GM23338 (cell line): ENCODE measurements at regions not wholly inside any gene's neighbourhood (a gene's known extent, or its start where the extent isn't known, plus 50 kb on each side); places are given as distances from the start of the nearest gene placed in this dataset.

Experiments
- ATAC-seq: fragments of 200-7000 bp; cut with Tn5 transposase; 3 replicates; pipeline ENCODE4 v1.9.1; 2020
- DNase-seq: peaks from one replicate; pipeline ENCODE4 v3.0.0-alpha.2; 2015; ENCODE audit warnings: low spot score
- H2AFZ ChIP-seq: fragments of 200-600 bp; sonication (generic); 2 replicates; pipeline ENCODE4 v1.8.0; 2016; ENCODE audit warnings: antibody characterized with exemption, mild to moderate bottlenecking, moderate library complexity
- H3F3A ChIP-seq: fragments of 200-600 bp; sonication (generic); replicated peaks from 2 replicates; pipeline ENCODE4 v1.8.0; 2017; ENCODE audit warnings: antibody characterized with exemption, mixed run types, low read depth
- H3K27ac ChIP-seq: fragments of 200-600 bp; sonication (generic); 2 replicates; pipeline ENCODE4 v1.6.1; 2016; ENCODE audit warnings: low read depth
- H3K27me3 ChIP-seq: fragments of 200-600 bp; sonication (generic); 2 replicates; pipeline ENCODE4 v1.8.0; 2016; ENCODE audit warnings: mild to moderate bottlenecking, mixed run types, moderate library complexity; ENCODE audit not compliant: insufficient read depth
- H3K36me3 ChIP-seq: fragments of 200-600 bp; sonication (generic); 2 replicates; pipeline ENCODE4 v1.8.0; 2016; ENCODE audit warnings: mild to moderate bottlenecking; ENCODE audit not compliant: insufficient read depth
- H3K4me1 ChIP-seq: fragments of 200-600 bp; sonication (generic); 2 replicates; pipeline ENCODE4 v1.8.0; 2016; ENCODE audit warnings: mild to moderate bottlenecking, moderate library complexity; ENCODE audit not compliant: insufficient read depth
- H3K4me2 ChIP-seq: fragments of 200-600 bp; sonication (generic); 2 replicates; pipeline ENCODE4 v1.7.1; 2017; ENCODE audit warnings: mixed run types
- H3K4me3 ChIP-seq: fragments of 200-600 bp; sonication (generic); 2 replicates; pipeline ENCODE4 v1.6.1; 2016; ENCODE audit warnings: mixed run types
- H3K79me2 ChIP-seq: fragments of 200-600 bp; sonication (generic); replicated peaks from 2 replicates; pipeline ENCODE4 v1.8.0; 2017; ENCODE audit warnings: mild to moderate bottlenecking; ENCODE audit not compliant: insufficient read depth
- H3K9me2 ChIP-seq: fragments of 200-600 bp; sonication (generic); 2 replicates; pipeline ENCODE4 v1.8.0; 2017; ENCODE audit not compliant: insufficient read depth
- H4K20me1 ChIP-seq: fragments of 200-600 bp; sonication (generic); replicated peaks from 2 replicates; pipeline ENCODE4 v1.8.0; 2017; ENCODE audit warnings: mild to moderate bottlenecking; ENCODE audit not compliant: insufficient read depth
- H3K27ac Mint-ChIP-seq: 2 replicates; pipeline ENCODE4 v1.8.0; 2020; ENCODE audit warnings: inconsistent platforms, mild to moderate bottlenecking, moderate library complexity, mixed read lengths
- H3K27me3 Mint-ChIP-seq: 3 replicates; pipeline ENCODE4 v1.8.0; 2022; ENCODE audit warnings: low read depth, mild to moderate bottlenecking, moderate library complexity, mixed read lengths, inconsistent platforms; ENCODE audit not compliant: insufficient read depth, poor library complexity
- H3K36me3 Mint-ChIP-seq: 3 replicates; pipeline ENCODE4 v1.8.0; 2021; ENCODE audit warnings: low read depth, mild to moderate bottlenecking, inconsistent platforms, moderate library complexity, mixed read lengths
- H3K4me1 Mint-ChIP-seq: 3 replicates; pipeline ENCODE4 v1.8.0; 2020; ENCODE audit warnings: mild to moderate bottlenecking, inconsistent platforms, mixed read lengths
- H3K4me3 Mint-ChIP-seq: 3 replicates; pipeline ENCODE4 v1.8.0; 2021; ENCODE audit warnings: moderate library complexity, mild to moderate bottlenecking, inconsistent platforms, mixed read lengths
- H3K9me3 Mint-ChIP-seq: 3 replicates; pipeline ENCODE4 v1.8.0; 2020; ENCODE audit warnings: moderate library complexity, mild to moderate bottlenecking, inconsistent platforms, mixed read lengths
- ETS1 ChIP-seq: IDR thresholded peaks from 2 replicates; pipeline ENCODE4 v1.6.1; 2016; ENCODE audit warnings: antibody characterized with exemption
- JUNB ChIP-seq: IDR thresholded peaks from one replicate; pipeline ENCODE4 v1.6.1; 2016; ENCODE audit warnings: antibody characterized with exemption; ENCODE audit not compliant: unreplicated experiment
- STAT1 ChIP-seq: IDR thresholded peaks from one replicate; pipeline ENCODE4 v1.6.1; 2016; ENCODE audit warnings: antibody characterized with exemption; ENCODE audit not compliant: unreplicated experiment
- ZNF331 ChIP-seq: fragments of 250-450 bp; sonication (Bioruptor Pico); IDR thresholded peaks from 2 replicates; pipeline ENCODE4 v1.5.0; 2020; ENCODE audit warnings: low read depth, mild to moderate bottlenecking, moderate library complexity
- TF ChIP-seq, protein P1 (sequence below): fragments of 250-450 bp; sonication (Bioruptor Pico); IDR thresholded peaks from 2 replicates; pipeline ENCODE4 v1.5.0; 2020; ENCODE audit warnings: mild to moderate bottlenecking, moderate library complexity

- TF ChIP-seq, protein P1, sequence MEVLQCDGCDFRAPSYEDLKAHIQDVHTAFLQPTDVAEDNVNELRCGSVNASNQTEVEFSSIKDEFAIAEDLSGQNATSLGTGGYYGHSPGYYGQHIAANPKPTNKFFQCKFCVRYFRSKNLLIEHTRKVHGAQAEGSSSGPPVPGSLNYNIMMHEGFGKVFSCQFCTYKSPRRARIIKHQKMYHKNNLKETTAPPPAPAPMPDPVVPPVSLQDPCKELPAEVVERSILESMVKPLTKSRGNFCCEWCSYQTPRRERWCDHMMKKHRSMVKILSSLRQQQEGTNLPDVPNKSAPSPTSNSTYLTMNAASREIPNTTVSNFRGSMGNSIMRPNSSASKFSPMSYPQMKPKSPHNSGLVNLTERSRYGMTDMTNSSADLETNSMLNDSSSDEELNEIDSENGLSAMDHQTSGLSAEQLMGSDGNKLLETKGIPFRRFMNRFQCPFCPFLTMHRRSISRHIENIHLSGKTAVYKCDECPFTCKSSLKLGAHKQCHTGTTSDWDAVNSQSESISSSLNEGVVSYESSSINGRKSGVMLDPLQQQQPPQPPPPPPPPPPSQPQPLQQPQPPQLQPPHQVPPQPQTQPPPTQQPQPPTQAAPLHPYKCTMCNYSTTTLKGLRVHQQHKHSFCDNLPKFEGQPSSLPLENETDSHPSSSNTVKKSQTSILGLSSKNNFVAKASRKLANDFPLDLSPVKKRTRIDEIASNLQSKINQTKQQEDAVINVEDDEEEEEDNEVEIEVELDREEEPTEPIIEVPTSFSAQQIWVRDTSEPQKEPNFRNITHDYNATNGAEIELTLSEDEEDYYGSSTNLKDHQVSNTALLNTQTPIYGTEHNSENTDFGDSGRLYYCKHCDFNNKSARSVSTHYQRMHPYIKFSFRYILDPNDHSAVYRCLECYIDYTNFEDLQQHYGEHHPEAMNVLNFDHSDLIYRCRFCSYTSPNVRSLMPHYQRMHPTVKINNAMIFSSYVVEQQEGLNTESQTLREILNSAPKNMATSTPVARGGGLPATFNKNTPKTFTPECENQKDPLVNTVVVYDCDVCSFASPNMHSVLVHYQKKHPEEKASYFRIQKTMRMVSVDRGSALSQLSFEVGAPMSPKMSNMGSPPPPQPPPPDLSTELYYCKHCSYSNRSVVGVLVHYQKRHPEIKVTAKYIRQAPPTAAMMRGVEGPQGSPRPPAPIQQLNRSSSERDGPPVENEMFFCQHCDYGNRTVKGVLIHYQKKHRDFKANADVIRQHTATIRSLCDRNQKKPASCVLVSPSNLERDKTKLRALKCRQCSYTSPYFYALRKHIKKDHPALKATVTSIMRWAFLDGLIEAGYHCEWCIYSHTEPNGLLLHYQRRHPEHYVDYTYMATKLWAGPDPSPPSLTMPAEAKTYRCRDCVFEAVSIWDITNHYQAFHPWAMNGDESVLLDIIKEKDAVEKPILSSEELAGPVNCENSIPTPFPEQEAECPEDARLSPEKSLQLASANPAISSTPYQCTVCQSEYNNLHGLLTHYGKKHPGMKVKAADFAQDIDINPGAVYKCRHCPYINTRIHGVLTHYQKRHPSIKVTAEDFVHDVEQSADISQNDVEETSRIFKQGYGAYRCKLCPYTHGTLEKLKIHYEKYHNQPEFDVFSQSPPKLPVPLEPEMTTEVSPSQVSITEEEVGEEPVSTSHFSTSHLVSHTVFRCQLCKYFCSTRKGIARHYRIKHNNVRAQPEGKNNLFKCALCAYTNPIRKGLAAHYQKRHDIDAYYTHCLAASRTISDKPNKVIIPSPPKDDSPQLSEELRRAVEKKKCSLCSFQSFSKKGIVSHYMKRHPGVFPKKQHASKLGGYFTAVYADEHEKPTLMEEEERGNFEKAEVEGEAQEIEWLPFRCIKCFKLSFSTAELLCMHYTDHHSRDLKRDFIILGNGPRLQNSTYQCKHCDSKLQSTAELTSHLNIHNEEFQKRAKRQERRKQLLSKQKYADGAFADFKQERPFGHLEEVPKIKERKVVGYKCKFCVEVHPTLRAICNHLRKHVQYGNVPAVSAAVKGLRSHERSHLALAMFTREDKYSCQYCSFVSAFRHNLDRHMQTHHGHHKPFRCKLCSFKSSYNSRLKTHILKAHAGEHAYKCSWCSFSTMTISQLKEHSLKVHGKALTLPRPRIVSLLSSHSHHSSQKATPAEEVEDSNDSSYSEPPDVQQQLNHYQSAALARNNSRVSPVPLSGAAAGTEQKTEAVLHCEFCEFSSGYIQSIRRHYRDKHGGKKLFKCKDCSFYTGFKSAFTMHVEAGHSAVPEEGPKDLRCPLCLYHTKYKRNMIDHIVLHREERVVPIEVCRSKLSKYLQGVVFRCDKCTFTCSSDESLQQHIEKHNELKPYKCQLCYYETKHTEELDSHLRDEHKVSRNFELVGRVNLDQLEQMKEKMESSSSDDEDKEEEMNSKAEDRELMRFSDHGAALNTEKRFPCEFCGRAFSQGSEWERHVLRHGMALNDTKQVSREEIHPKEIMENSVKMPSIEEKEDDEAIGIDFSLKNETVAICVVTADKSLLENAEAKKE (CRISPR knock-in tag): no peak
- no peak for TF ChIP-seq ETS1
- no peak for TF ChIP-seq JUNB
- no peak for TF ChIP-seq STAT1
These were observed 135.9 kb upstream of the SLC1A4 start (continued) for GRCh38 chr2:64853306-64853705.

DNA sequence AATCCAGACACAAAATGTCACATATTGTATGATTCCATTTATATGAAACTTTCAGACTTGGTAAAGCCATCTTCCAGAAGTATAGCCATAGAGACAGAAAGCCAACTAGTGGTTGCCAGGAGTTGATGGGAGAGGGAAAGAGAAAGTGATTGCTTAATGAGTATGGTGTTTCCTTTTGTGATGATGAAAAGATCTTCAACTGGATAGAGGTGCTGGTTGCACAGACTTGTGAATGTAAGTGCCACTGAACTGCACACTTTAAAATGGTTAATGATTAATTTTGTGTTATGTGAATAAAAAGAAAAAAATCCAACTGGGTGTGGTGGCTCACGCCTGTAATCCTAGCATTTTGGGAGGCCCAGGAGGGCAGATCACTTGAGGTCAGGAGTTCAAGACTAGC, 135.3 kb upstream of the SLC1A4 start:
- no peak for DNase-seq
- H3K27ac ChIP-seq: no peak overlapping the region
- no peak for ATAC-seq
- H3K9me2 ChIP-seq: no peaks in the 10 kb centered on the region
- Mint-ChIP-seq H3K4me3 (no peak overlapping the region), H3K27me3 (peaks cover 7% of the 10 kb centered on the region), H3K27ac (no peak overlapping the region), H3K4me1 (peaks cover 27% of the 10 kb centered on the region), H3K36me3 (no peaks in the 10 kb centered on the region), H3K9me3 (no peaks in the 10 kb centered on the region)
- no peak overlapping the region for H3K4me2 ChIP-seq
- peaks cover 27% of the 10 kb centered on the region for H3K4me1 ChIP-seq
- H3K4me3 ChIP-seq: no peak overlapping the region
- H2AFZ ChIP-seq: no peak overlapping the region
- no peak for TF ChIP-seq ZNF331 (CRISPR knock-in tag)
- no peak for TF ChIP-seq ETS1
- no peaks in the 10 kb centered on the region for H3F3A ChIP-seq
- peaks cover 12% of the 10 kb centered on the region for H3K27me3 ChIP-seq
- H4K20me1 ChIP-seq: no peaks in the 10 kb centered on the region
- no peaks in the 10 kb centered on the region for H3K79me2 ChIP-seq
- no peaks in the 10 kb centered on the region for H3K36me3 ChIP-seq
